SKM-1 (cell line): ENCODE measurements at regions not wholly inside any gene's neighbourhood (a gene's known extent, or its start where the extent isn't known, plus 50 kb on each side); places are given as distances from the start of the nearest gene placed in this dataset.
"Not testable (repeated sequence)": the region's sequence is repeated elsewhere in the genome, so short reads cannot be mapped to it uniquely, and the experiment has no call there.

Experiments
- DNase-seq: peaks from one replicate; lab custom pipeline; 2025; ENCODE audit not compliant: unreplicated experiment; lab: John Stamatoyannopoulos, UW

DNA sequence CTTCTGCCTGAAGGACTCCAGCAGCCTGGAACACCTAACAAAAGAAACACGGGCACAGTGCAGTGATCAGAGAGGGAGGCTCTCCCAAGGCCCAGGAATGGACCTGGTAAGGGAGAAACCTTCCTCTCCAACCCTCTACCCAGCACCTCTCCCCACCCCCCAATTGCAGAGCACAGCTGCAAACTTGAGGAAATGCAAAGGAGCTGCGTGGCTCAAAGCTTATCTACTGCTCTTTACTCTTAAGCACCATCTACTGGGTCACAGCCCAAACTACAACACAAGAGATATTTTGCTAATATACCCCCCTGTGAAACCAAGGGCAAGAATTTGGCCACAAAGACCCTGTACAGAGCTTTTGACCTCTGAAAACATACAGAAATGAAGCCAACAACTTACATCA is 328.3 kb downstream of the OXSM start:
- no peak for DNase-seq

DNA sequence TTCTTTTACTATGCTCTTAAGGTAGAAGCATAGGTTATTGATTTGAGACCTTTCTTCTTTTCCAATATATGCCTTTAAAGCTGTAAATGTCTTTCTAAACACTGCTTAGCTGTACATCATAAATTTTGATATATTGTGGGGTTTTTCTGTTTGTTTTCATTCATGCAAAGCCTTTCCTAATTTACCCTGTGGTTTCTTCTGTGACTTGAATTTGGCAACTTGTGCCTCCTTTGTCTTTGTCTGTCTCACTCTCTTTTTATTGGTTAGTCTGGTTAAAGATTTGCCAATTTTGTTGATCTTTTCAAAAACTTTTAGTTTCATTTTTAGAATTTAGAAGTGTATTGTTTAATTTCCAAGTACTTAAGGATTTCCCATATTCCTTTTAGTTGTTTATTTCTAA is 343.1 kb downstream of the OXSM start:
- no peak for DNase-seq

DNA sequence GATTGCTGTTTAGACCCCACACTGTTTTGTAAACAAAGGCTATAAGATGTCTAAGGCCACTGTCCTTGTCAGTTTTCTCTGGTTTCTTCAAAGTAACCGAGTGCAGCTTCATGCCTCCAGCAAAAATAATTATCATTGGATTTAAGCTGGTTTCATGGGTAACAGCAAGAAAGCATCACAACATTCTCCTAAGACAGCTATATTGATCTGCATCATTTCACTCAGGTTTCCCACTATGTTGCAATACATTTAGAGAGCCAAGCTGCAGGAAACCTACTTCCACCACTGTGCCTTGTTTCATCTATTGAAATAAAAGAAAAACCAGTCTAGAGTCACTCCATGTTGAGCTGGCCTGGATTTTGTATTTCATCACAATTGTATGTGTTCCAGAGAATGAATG is 351.4 kb downstream of the OXSM start:
- no peak for DNase-seq

DNA sequence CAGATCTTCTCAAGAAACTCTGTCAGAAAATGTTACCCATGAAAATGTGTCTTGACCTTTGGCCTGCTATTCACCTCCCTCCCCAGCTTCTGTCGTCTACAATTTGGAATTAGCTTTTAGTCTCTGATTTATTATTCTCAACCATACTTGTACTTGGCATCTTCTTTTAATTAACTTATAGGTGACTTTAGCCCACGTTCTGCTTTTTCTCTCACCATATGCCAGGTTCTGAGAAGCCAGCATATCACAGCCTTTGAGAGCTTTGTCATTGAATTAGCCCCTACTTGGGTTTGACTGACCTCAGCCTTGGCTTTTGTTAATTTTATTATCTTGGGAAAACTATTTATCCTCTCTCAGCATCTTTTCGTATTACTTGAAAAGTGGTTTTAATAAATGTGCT is 355.9 kb downstream of the OXSM start:
- DNase-seq: no peak

DNA sequence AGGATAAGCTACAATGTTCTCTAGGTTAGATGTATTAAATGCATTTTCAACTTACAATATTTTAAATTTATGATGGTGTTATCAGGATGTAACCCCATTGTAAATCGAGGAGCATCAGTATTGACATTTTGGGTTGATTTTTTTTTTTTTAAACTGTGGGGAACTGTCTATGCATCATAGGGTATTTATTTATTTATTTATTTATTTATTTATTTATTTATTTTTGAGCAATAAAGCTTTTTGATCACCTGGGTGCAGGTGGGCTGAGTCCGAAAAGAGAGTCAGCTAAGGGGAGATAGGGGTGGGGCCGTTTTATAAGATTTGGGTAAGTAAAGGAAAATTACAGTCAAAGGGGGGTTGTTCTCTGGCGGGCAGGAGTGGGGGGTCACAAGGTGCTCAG is 367.5 kb downstream of the OXSM start:
- DNase-seq: not testable (repeated sequence)

DNA sequence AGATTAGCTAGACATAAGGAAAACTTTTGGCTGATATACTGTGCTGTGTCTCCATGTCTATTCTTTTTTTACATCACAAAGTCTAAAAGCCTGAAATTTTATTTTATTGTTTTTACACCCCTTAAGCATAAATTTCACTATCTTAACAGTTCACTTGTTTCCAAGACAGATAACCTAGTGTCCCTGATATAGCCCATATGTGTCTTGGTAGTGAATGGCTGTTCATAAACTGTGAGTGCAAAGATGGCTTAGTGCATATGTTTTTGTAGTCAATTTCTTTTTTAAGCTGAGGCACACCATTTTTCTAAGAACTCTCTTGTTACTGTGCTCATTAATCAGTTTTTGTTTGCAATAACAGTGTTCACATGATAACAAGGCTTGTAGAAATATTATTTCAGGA is 381.1 kb downstream of the OXSM start:
- DNase-seq: no peak

DNA sequence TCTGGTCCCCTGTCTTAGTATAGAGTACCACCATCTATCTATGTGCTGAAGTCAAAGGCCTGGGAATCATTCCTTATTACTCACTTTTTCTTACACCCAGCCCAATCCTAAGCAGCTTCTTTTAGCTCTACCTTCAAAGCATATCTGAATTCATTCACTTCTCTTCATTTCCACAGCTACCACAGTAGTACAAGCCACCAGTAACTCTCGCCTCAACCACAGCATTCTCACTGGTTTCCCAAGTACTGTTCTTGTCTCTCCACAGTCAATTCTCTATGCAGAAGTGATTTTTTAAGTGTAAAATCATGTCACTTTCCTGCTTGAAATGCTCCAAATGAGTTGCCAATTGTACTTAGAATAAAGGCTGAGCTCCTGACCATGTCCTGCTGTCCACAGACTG is 401.7 kb downstream of the OXSM start:
- no peak for DNase-seq

DNA sequence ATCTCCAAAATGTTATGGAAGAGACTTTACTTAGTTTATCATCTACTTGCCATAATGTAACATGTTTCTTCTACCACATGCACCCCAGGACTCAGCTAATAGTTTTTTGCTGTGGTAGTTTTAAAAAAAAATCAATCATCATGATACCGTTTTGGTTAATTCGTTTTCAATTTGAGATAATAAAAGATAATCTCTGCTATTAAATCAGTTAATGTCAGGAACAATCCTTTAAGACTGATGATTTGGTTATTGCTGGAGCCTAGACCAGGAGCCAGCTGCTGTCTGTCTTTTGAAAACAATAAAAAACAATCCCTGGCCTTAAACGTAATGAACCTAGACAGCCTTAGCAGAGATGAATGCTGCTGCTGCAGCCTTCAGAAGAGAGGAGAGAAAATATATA is 403.7 kb downstream of the OXSM start:
- no peak for DNase-seq

DNA sequence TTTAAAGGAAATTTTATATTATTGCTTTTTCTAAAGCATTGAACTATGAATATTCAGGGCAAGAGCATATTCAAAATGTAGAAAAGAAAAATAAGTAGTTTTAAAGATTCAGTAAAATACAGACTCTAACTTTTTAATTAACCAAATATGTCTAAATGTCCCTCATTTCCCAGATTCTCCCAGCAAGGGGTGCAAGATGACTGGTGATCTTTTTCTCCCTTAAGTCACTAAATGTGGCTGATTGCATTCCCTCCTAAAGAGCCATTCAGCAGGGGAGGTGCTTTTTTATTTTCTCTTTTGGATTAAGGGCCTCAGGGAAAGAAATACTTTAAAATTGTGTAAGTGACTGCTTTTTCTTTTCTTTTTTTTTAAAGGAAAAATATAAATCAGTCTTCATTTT is 406.9 kb downstream of the OXSM start:
- no peak for DNase-seq

DNA sequence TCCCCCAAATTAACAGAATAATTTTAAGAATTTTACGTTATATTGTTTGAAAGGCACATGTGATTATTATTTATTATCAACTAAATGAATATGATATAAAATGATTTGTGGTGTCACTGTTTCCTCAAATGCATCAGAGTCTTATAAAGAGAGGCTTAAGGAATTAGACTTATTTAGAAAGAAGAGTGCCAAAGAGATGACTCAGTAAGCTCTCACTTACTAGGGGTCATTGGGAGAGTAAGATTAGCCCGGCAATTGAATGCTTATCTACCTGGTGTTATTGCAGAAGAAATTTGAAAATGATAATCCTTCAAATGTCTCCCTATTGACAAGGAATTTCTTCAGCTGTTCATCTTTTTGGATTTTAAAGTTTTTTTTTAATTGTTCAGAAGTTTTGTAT is 408.7 kb downstream of the OXSM start:
- DNase-seq: no peak

DNA sequence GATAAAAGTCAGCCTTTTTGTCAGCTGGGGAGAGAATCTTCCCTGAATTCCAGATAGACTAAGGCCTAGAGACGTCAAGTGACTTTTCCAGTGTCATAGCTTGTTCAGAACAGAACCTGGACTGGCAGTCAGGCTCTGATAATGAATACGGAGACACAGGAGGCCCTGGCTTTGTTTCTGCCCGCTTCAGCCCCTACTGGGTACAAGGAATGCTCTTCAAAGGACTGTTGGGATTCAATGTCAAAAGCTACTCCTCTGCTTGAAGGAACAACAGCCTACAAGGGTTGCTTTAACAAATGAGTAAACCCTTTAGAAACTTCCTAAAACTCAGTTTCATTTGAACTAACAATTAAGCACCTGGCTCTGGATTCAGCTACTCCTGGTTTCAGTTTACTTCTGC is 412.3 kb downstream of the OXSM start:
- no peak for DNase-seq

DNA sequence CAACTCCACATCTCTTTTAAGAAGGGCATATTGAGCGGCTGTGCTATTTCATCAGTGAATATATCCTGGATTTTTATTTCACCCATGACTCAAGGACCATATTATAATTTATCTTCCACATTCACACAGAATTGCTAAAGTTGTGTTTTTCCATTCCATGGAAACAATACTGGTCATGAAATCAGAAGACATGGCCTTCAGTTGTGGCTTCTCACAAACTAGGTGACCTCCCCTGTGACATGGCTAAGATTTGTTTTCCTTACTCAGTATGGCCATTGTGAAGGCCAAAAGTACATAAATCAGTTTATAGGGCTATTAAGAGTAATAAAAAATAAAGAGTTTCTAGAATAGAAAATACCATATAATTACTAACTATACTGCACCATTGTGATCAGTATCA is 415.6 kb downstream of the OXSM start:
- no peak for DNase-seq

DNA sequence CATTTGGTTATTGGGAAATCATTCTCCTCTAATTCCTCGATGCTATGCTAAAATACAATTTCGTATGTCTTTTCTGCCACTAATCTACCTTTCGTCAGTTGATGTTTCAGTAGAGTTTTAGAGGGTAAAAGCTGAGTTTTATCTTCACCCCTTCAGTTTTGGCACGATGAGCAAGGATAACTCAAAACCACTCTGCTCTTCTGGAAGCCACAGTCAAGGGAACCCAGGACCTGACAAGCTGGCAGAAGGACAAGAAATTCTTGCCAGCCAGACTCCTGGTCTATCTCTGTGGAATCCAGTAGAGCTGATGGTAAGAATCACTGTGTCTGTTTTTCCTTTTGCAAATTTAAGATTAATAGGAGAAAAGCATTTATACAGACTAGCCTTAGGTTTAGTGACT is 414.4 kb upstream of the LRRC3B start:
- no peak for DNase-seq

DNA sequence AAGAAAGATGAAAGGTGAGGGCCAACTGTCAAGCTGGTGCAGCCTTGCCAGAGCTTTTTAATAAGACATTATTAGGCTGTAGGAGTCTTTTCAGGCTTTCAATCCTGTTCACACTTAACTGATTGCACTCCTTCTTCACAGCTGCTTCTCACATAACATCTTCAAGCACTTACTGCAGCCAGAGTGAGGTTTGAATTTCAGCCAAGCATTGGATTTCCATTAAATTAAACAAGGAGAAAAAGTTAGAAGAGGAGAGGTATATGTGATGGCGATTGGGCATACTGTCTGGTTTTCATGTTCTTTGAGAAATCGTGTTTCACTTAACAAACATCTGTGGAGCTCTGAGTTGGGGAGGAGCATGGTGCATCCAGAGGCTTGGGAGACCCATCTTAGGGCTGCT is 392.8 kb upstream of the LRRC3B start:
- DNase-seq: no peak

DNA sequence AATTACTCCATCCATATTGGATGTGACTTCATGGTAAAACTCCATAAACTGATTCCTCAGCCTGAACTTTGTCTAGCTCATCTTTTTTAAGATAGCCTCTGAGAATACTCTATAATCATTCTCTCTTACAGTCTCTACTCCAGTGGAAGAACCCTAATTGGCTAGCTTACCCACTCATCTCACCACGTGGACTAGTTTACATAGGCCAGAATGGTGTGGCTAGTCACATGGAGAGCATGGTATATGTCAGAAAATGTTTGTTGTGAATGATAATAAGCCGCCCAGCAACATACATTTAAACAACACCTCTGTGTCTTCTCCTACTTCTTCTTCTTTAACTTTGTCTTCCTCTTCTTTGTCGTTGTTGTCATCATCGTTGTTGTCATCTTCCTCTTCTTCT is 389.2 kb upstream of the LRRC3B start:
- no peak for DNase-seq

DNA sequence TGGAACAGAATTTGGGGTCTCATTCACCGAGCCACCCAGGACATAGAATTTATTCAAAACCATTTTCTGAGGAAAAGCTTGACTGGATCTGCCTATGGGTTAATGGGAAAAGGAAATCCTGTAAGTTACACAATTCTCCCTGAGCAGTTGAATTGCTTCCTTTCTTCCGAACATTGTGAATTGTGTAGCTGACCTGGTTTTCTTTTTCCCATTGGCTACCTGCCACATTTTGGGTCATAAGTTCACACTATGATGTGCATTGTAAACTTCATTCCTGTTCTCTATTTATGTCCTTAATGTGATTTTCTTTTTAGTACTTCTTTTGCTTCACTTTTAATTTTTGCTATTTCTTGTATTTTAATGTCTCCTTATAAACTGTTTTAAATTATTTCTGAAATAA is 386.0 kb upstream of the LRRC3B start:
- no peak for DNase-seq

DNA sequence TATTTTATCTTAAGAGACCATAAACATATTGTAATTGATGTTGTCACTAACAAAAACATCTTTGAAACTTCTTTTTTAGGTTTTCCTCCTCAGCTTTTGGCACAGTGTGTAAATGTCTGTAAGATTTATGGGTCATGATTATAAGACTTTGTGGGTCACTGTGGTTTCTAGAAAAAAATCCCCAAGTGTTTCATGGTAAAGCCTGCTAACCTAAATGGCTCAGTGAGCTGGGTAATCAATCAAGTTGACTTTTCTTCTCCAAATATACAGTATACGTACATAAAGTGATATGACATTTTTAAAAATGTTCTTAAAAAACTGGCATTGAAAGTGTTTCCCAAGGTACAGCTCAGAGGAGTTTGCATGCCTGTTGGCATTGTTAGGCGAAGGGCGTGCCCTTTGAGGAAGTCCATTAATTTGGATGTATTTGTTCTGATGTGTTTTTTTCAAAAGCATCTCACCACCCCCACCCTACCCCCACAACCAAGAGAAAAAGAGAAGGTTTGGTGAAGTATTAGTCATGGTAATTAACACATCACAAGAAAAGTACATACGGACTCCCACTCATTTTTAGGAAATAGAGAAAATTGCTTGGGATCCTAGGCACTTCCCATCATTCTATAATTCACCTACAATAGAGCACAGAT is 385.4 kb upstream of the LRRC3B start:
- DNase-seq: no peak

DNA sequence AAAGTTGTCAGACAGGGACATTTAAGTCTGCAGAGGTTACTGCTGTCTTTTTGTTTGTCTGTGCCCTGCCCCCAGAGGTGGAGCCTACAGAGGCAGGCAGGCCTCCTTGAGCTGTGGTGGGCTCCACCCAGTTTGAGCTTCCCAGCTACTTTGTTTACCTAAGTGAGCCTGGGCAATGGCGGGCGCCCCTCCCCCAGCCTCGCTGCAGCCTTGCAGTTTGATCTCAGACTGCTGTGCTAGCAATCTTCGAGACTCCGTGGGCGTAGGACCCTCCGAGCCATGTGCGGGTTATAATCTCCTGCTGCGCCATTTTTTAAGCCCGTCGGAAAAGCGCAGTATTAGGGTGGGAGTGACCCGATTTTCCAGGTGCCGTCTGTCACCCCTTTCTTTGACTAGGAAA is 378.0 kb upstream of the LRRC3B start:
- not testable (repeated sequence) for DNase-seq

DNA sequence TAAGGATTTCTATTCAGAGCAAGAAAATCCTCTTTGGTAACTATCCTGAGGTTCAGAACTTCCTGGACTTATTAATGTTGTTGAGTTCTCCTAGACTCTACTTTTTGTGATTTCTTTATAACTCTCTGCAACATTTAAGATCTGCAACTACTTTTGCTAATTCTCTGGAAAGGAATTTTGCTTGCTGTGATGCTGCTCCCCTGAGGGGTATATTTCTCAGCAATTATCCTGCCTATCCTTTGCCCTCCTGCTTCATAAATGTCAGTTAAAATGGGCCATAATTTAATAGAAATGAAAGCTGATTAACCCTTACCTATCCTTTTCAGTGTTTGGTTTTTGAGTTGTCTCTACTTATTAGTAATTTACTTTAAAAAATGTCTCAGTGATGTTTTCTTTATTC is 377.3 kb upstream of the LRRC3B start:
- DNase-seq: no peak

DNA sequence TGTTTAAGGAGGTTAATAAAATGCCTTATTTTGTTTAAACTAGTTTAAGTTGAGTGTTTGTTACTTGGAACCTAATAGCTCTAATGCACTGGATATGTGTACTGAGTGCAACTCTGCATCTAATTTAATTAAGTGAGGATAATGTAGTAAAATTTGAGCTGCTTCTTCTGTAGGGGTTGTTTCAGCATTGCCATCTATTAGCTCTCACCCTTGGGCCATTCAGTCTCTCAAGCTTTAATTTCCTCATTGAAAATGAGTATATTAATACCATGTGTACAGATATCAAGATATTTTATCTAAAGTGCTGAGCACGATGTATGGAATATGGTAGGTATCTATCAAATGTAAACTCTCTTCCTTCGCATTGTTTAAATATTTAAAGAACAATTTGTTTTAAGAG is 375.7 kb upstream of the LRRC3B start:
- no peak for DNase-seq

DNA sequence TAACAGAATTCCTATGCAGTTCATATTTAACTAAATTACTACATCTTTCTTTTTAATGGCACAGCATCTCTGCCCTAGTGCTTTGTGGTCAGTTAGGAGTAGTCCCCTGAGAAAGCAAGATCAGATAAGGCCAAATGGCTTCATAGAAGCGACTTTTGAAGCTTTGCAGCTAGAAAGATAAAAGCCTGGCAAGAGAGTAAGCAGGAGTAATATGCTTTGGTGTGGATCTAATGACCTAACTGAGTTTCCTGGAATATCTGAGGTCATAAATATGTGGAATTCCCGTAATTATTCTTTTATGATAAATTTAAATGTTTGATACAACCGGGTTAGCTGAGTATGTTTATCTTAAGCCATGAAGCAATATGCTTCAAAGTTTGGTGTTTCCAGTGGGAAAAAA is 374.9 kb upstream of the LRRC3B start:
- DNase-seq: no peak

DNA sequence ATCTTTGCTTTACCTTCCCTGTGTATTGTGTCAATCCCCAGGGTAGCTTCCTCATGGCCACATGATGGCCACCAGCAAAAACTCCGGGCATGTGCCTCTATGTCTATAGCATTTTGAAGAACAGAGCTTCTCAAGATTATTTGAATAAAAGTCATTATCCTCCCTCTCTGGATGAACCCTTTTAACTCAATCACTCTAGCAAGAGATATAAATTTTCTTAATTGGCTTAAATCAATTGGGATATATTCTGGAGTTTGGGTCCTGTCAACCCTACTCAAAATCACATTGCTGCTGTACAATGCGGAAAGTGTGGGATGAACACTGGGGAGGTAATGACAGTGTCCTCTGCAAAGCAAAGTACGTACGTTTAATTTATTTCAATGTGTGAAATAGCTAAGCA is 370.6 kb upstream of the LRRC3B start:
- no peak for DNase-seq

DNA sequence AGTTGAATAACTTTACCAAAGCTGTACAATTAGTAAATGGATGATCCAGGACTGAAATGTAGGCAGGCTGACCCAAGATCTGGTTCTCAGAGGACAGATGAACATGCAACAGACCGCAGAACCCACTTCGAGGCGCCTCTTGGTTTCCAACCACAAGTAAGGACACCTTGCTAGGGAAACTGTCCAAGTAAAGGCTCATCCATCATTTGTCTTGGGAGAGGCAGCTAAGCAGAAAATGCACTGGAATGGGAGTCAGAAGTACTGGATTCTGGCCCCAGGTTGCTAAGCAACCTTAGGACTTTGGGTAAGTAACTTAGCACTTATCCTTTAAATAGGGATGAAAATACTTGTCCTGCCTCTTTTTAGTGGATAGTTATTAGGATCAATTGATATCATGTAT is 366.3 kb upstream of the LRRC3B start:
- no peak for DNase-seq

DNA sequence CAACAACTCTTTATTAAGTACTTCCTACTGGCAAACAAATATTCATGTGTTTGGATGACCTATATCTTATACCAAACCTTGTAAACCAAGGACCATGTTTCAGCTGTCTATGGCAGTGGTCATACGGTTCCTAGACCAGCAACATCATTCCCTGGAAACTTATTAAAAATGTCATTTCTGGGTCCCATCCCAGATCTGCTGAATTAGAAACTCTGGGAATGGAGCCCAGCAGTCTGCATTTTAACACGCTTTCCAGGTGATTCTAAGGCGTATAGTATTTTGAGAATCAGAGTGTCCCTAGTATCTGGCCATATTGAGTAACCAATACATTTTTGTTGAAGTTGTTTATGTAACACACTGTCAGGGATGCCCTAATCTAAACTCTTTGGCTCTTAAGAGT is 363.4 kb upstream of the LRRC3B start:
- no peak for DNase-seq
